GM19328 (cell line): ENCODE measurements at regions not wholly inside any gene's neighbourhood (a gene's known extent, or its start where the extent isn't known, plus 50 kb on each side); places are given as distances from the start of the nearest gene placed in this dataset.

ENCODE experiments used
- ATAC-seq: cut with Tn5 transposase; IDR thresholded peaks from one replicate; pipeline ENCODE4 v1.9.1; 2021; ENCODE audit warnings: mild to moderate bottlenecking, moderate library complexity; ENCODE audit not compliant: unreplicated experiment

- ATAC-seq = no peak
These were observed 65.0 kb downstream of the NOL4 start for GRCh38 chr18:34159691-34160185.

DNA sequence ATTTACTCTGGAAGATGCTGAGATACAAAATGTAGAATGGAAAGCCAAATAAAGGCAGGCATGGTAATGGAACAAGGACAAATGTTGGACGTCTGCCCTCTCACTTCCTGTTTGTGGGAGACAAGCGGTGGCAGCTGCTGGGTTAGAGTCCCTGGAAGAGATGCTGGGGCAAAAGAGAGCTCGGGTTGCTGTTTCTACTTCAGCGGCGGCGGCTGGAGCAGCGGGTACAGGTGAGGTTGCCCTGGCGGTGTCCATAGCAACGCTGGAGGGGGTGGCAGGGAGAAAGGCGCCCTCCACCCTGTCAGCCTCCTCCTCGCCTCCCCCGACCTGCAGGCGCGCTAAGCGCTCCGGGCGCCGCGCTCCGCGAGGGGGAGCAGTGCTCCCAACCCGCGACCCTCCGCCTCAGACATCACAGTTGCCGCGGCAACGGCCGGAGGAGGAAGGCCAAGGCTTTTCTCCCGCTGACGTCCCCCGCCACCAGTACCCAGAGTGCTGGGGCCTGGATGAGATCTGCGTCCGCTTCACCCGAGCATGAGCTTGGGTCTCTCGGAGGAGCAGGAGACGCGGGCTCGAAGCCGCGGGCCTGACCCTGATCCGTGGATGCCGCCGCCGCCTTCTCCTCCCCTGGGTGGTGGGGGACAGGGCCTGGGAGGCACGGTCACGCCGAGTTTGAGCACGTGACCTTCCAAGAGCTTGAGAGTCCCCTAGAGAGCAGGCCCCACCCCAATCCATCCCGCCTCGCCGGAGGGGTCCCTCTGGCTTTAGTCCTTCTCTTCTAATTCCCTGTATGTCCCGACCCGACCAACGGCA lies 65.6 kb downstream of the NOL4 start:
- no peak for ATAC-seq

- peak; percentile 66 for ATAC-seq
These were observed 71.0 kb downstream of the NOL4 start for GRCh38 chr18:34153711-34154110.

- no peak for ATAC-seq
These were observed 93.7 kb downstream of the NOL4 start for GRCh38 chr18:34131006-34131405.

DNA sequence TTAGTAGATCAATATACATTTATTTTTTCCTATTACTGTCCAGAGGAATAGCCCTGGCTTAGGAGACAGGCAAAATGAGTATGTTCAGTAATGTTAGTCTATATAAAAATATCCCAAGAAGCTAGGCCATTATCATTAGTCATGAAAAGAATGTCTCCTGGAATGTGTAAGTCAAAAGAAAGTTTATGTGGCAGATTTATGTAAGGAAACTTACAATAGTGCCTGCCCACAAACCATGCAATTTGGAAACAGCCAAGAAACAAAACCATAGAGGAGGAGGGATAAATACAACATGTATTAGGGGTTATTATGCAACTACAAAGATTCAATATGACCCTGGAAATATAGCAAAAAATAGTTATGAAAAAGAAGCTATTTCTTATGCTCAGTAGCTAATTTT lies 96.3 kb downstream of the NOL4 start:
- ATAC-seq = no peak

DNA sequence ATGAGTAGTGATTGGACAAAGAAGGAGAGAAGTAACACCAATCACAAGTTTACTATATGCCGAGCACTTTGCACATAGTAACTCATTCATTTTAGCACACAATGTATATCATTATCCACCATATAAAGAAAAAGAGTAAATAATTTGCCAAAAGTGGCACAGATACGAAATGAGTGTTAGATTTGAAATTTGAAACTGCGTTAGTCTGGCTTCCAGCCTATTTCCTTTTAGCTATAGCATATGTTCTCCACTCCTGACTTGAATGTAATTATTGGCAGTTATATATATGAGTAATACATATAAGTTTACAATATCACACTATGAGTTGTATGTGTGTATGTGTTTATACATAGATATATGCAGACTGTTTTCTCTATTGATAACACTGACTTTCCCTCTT lies 98.6 kb downstream of the NOL4 start:
- ATAC-seq = no peak

DNA sequence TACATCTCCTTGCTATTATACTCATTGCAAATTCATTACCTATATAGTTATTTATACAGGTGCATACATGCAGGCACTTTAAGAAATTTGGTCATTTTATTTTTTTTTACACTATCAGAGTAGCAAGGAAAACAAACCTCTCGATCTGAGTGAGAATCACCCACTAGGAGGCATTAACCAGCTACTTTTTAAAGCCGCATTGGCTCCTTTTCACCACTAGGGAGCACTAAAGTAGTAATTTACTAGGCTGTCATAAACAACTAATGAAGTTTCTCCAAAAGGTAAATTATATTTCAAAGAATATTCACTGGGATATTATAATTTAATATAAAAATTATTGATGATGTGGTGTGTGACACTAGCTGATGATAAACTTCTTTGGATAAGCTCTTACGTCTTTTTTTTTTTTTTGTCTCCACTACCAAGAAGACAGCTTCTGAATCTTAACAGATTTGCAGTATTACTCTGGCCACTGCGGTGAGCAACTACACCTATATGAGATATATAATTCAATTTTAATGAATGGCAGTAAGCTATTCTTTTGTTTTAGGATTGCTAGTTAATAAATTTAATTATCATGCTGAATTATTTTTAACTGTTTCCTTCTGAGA lies 101.9 kb downstream of the NOL4 start:
- peak; percentile 97 for ATAC-seq

DNA sequence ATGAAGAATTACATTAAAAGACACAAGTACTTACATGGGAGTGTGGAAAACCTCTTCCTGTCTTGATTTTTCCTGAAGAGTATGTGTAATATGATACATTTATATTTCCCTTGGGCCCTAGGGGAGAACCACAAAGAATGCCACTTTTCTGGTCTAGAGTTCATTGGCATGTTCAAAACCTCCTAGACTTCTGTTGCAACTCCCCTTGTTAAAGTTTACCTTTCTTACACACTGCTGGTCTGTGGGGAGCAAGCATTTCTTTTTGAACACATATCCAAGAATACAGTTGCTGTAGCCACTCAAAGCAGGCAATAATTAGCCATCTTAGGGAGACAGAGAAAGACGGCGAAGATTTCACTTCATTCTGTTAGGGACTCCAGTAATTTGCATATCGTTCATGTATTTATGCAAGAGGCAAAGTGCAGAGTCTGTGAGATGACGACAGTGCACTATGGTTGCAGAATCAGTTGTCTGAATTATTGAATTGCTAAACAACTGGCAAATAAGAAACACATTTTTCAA lies 103.5 kb downstream of the NOL4 start:
- no peak for ATAC-seq

DNA sequence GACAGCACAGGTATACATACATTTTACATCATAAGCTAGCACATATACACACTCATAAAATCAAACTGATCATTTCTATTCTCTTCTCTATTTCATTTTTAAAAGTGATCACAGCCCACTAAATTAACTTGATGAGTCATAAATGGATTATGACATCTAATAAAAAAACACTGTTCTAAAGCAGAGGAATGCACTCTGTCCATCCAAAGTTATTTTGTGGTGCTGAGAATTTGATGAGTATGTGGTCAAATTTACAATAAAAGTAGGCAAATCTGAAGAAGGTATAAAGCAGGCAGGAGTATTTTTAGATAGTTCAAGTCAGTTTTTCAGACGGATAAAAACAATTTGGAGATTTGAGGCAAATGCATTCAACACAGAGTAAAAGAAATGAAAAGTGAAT lies 104.4 kb downstream of the NOL4 start:
- no peak for ATAC-seq

DNA sequence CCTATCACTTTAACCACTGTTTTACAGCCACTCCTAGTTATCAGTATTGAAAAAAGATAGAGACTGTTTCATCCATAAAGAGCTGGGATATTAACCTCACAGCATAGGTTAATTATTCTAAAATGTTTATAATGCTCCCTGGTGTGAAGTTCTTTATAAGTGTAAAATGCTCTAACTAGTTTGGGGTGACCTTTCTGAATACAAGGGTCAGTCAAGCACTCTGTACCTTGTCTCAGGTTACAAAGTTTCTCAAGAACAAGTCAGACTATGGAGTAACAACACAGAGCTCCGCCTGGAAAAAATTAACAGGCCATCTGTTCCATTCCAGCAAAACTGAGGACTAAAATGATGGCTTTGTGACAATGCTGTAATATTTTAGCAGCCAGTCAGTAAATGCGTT lies 107.4 kb downstream of the NOL4 start:
- no peak for ATAC-seq

GRCh38 chr18:34115409-34116081 lies 109.2 kb downstream of the NOL4 start:
- no peak for ATAC-seq

GRCh38 chr18:34114996-34115395 lies 109.7 kb downstream of the NOL4 start:
- no peak for ATAC-seq

- ATAC-seq = no peak
These were observed 116.5 kb downstream of the NOL4 start for GRCh38 chr18:34108206-34108605.

GRCh38 chr18:34098109-34098508 lies 126.6 kb downstream of the NOL4 start:
- ATAC-seq = no peak

GRCh38 chr18:34097312-34097711 lies 127.4 kb downstream of the NOL4 start:
- no peak for ATAC-seq

- ATAC-seq = no peak
These were observed 130.6 kb downstream of the NOL4 start for GRCh38 chr18:34094148-34094547.

DNA sequence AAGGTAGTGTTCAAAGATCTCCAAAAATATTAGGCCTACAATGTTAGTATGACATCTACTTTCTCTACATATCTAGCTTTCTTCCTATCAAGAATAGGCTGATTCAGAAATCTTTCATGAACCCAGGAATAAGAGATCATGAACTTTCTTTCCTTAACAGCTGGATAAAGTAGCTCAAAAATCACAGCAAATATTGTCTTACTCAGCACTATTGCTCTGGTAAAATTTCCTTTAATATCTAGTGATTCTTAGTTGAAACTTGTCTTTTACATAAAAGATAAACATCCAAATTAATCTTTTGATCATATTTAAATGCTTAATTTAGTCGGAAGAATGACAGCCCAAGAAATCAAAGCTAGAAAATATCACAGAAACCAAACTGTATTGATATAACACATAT lies 131.9 kb downstream of the NOL4 start:
- ATAC-seq = no peak

DNA sequence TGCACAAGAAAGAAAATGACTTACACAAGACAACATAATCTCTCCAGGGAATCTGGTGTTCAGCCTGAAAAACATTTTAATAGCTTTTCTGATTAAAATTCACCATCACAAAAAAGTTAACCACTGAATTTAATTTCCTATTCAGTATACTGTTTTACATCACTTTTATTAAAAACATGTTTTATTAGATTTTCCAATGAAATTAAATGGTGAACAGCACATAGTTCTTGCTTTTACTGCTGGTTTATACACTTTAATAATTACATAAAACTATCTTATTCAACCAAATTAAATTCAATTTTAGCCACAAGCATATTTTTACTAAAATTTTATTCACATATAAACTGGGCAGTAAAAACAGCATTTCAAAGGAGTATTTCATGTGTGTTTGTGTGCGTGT lies 138.3 kb downstream of the NOL4 start:
- ATAC-seq = no peak

DNA sequence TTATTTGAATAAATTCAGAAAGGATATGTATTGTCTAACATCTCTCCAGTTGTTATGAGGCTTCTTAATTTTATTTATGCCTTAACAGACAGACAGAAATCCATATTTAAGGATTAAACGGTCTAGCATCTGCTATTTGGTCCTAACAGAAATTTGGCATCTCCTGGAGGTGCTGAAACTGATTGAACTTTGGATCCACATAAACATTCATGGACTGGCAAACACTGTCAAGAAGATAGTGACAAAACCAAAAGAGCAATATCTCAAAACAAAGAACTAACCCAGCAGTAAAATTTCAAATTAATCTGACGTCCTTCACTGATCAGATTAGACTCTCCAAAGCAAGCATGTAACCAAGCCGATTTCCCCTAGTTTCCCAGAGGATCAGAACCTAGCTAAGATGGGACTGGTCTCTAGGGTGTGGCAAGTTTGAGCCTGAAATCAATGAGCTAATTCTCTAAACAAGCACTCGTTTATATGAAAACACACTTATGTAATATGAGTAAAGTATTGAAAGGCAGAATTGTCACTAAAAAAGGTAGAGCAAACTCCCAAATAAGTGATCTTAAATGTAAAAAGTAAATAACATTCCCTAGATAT lies 139.5 kb downstream of the NOL4 start:
- no peak for ATAC-seq

GRCh38 chr18:34084635-34085034 lies 140.1 kb downstream of the NOL4 start:
- ATAC-seq = no peak

DNA sequence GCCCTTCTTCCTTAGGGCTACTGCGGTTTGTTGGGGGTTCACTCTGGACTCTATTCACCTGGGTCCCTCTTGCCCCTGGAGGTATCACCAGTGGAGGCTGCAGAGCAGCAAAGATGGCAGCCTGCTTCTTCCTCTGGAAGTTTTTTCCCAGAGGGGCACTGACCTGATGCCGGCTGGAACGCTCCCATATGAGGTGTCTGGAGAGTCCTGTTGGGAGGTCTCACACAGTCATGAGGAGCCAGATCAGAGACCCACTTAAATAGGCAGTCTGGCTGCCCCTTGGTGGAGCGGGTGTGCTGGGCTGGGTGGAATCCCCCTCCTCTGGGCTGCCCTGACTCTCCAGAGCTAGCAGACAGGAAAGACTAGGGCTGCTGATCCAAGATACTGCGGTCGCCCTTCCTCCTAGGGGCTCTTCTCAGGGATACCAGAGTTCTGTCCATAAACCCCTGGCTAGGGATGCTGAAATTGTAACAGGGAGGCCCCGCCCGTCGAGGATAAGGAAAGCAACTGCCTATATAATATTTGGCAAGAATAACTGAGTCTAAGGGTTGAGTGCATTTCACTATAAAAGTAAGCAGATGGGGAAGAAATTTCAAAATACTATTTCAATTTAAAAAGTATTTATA lies 140.7 kb downstream of the NOL4 start:
- no peak for ATAC-seq
